SU-DHL-6 (cell line): ENCODE measurements at regions not wholly inside any gene's neighbourhood (a gene's known extent, or its start where the extent isn't known, plus 50 kb on each side); places are given as distances from the start of the nearest gene placed in this dataset.

Experiments used
- H2AFZ ChIP-seq: fragments of 200-600 bp; sonication (generic); 2 replicates; pipeline ENCODE4 v1.6.1; 2014; ENCODE audit warnings: low read depth, mild to moderate bottlenecking, moderate library complexity, mixed read lengths, antibody characterized with exemption, low read length; ENCODE audit not compliant: severe bottlenecking
- H3F3A ChIP-seq: fragments of 200-600 bp; shearing (Covaris generic); 2 replicates; pipeline ENCODE4 v1.6.0; 2016; ENCODE audit warnings: antibody characterized with exemption, mild to moderate bottlenecking; ENCODE audit not compliant: insufficient read depth
- H3K27ac ChIP-seq: fragments of 200-600 bp; sonication (generic); 2 replicates; pipeline ENCODE4 v1.5.1; 2016; ENCODE audit warnings: low read depth, mild to moderate bottlenecking, low read length, moderate library complexity, mixed read lengths
- H3K27me3 ChIP-seq: fragments of 200-600 bp; sonication (generic), shearing (Covaris generic); 2 replicates; pipeline ENCODE4 v1.6.0; 2014; ENCODE audit warnings: mild to moderate bottlenecking, low read length
- H3K36me3 ChIP-seq: fragments of 200-600 bp; sonication (generic); 2 replicates; pipeline ENCODE4 v1.6.1; 2014; ENCODE audit warnings: mild to moderate bottlenecking, low read length, mixed read lengths
- H3K4me2 ChIP-seq: fragments of 300-600, 200-600 bp; shearing (Covaris generic), sonication (generic); 2 replicates; pipeline ENCODE4 v1.6.0; 2014; ENCODE audit warnings: low read length, low read depth, mild to moderate bottlenecking; ENCODE audit not compliant: poor library complexity, severe bottlenecking
- H3K4me3 ChIP-seq: fragments of 200-600 bp; sonication (generic); 2 replicates; pipeline ENCODE4 v1.5.1; 2014; ENCODE audit warnings: antibody characterized with exemption, low read length, mild to moderate bottlenecking, mixed read lengths; ENCODE audit not compliant: insufficient read depth, poor library complexity, severe bottlenecking
- H3K79me2 ChIP-seq: fragments of 200-600 bp; sonication (generic); 2 replicates; pipeline ENCODE4 v1.6.1; 2014; ENCODE audit warnings: mild to moderate bottlenecking, low read length, moderate library complexity; ENCODE audit not compliant: insufficient read depth
- H3K9ac ChIP-seq: fragments of 200-600 bp; sonication (generic); 2 replicates; pipeline ENCODE4 v1.7.0; 2014; ENCODE audit warnings: mild to moderate bottlenecking, low read length
- H3K9me2 ChIP-seq: fragments of 200-600 bp; sonication (generic); replicated peaks from 2 replicates; pipeline ENCODE4 v1.6.1; 2014; ENCODE audit warnings: low read length; ENCODE audit not compliant: insufficient read depth
- H3K9me3 ChIP-seq: fragments of 200-600 bp; sonication (generic); 2 replicates; pipeline ENCODE4 v1.6.1; 2014; ENCODE audit warnings: low read length, mixed read lengths; ENCODE audit not compliant: insufficient read depth
- H4K20me1 ChIP-seq: fragments of 200-600 bp; sonication (generic); 2 replicates; pipeline ENCODE4 v1.6.1; 2014; ENCODE audit warnings: low read depth, mild to moderate bottlenecking, antibody characterized with exemption, low read length, moderate library complexity, mixed read lengths
- CTCF ChIP-seq: fragments of 200-600 bp; sonication (generic); IDR thresholded peaks from one replicate; pipeline ENCODE4 v1.5.1; 2017; ENCODE audit warnings: antibody characterized with exemption, mild to moderate bottlenecking, low read length, moderate library complexity; ENCODE audit not compliant: insufficient read depth, poor library complexity, severe bottlenecking
- EZH2phosphoT487 ChIP-seq: fragments of 200-600 bp; sonication (generic), shearing (Covaris generic); conservative IDR thresholded peaks from 2 replicates; pipeline ENCODE4 v1.6.1; 2018; ENCODE audit warnings: mild to moderate bottlenecking, antibody characterized with exemption, low read length, moderate library complexity, mixed read lengths

- no peaks in the 10 kb centered on the region for H3K9me3 ChIP-seq
- no peak for TF ChIP-seq EZH2phosphoT487
- no peak for TF ChIP-seq CTCF
Observed at GRCh38 chr1:88117597-88117996, 566.5 kb upstream of the PKN2 start.

GRCh38 chr1:88118176-88118845, 565.8 kb upstream of the PKN2 start:
- Histone ChIP-seq H3K9ac (no peak overlapping the region), H4K20me1 (no peaks in the 10 kb centered on the region), H3F3A (no peaks in the 10 kb centered on the region), H3K27ac (no peak overlapping the region), H3K9me2 (no peaks in the 10 kb centered on the region), H3K79me2 (no peaks in the 10 kb centered on the region), H3K9me3 (no peaks in the 10 kb centered on the region), H3K4me2 (no peak overlapping the region), H2AFZ (no peak overlapping the region), H3K36me3 (no peaks in the 10 kb centered on the region), H3K4me3 (no peak overlapping the region), H3K27me3 (no peaks in the 10 kb centered on the region)
- TF ChIP-seq CTCF (no peak), EZH2phosphoT487 (no peak)

More at GRCh38 chr1:88117597-88117996, 566.5 kb upstream of the PKN2 start:
- no peaks in the 10 kb centered on the region for H3K27me3 ChIP-seq
- no peak overlapping the region for H3K27ac ChIP-seq
- H3K4me2 ChIP-seq, result no peak overlapping the region
- no peaks in the 10 kb centered on the region for H3K36me3 ChIP-seq
- H3K9me2 ChIP-seq, result no peaks in the 10 kb centered on the region
- H3F3A ChIP-seq, result no peaks in the 10 kb centered on the region
- H3K79me2 ChIP-seq, result no peaks in the 10 kb centered on the region
- H3K9ac ChIP-seq, result no peak overlapping the region
- H3K4me3 ChIP-seq, result no peak overlapping the region
- H2AFZ ChIP-seq, result no peak overlapping the region
- no peaks in the 10 kb centered on the region for H4K20me1 ChIP-seq

- no peaks in the 10 kb centered on the region for H3K9me3 ChIP-seq
- H3K27me3 ChIP-seq, result no peaks in the 10 kb centered on the region
- H2AFZ ChIP-seq, result no peak overlapping the region
- H3K4me3 ChIP-seq, result no peak overlapping the region
- no peaks in the 10 kb centered on the region for H3F3A ChIP-seq
- no peaks in the 10 kb centered on the region for H3K79me2 ChIP-seq
- no peak for TF ChIP-seq CTCF
- no peak for TF ChIP-seq EZH2phosphoT487
- no peaks in the 10 kb centered on the region for H3K9me2 ChIP-seq
- H3K4me2 ChIP-seq, result no peak overlapping the region
- no peaks in the 10 kb centered on the region for H4K20me1 ChIP-seq
- no peak overlapping the region for H3K9ac ChIP-seq
- H3K36me3 ChIP-seq, result no peaks in the 10 kb centered on the region
- H3K27ac ChIP-seq, result no peak overlapping the region
Observed at GRCh38 chr1:88124614-88125013, 559.5 kb upstream of the PKN2 start.
